ENCODE measurements at regions not wholly inside any gene's neighbourhood (a gene's known extent, or its start where the extent isn't known, plus 50 kb on each side); places are given as distances from the start of the nearest gene placed in this dataset.

- Histone ChIP-seq H3K27ac (no peak overlapping the region), H3K9me3 (peaks cover 0 to 8% (median 2%) of the 10 kb centered on the region in 4 donors), H3K4me3 (no peak overlapping the region), H3K36me3 (no peaks in the 10 kb centered on the region), H3K27me3 (no peaks in the 10 kb centered on the region), H3K4me1 (no peaks in the 10 kb centered on the region)
- ATAC-seq (ENCODE audit: low FRiP score in 2 of 2) (no peak), DNase-seq (no peak)
- no peak for TF ChIP-seq EP300 (IDR thresholded peaks at IDR 0.05)
- no peak for TF ChIP-seq POLR2AphosphoS5 (IDR thresholded peaks at IDR 0.05)
- TF ChIP-seq POLR2A (IDR thresholded peaks at IDR 0.05), result no peak
- TF ChIP-seq CTCF (IDR thresholded peaks at IDR 0.05), result no peak
Measured at GRCh38 chr12:115396567-115396966, 712.6 kb upstream of the TBX3 start.

GRCh38 chr12:115394496-115395220 is 710.7 kb upstream of the TBX3 start:
- H3K9me3 ChIP-seq, result peaks cover 0 to 8% (median 2%) of the 10 kb centered on the region in 4 donors
- ATAC-seq (ENCODE audit: low FRiP score in 2 of 2) (no peak), DNase-seq (no peak)
- H3K4me3 ChIP-seq, result no peak overlapping the region
- WGBS, 2 donors, result 33 to 43% methylated on average over 5 of the region's 5 CpGs
- no peaks in the 10 kb centered on the region for H3K27me3 ChIP-seq
- TF ChIP-seq EP300 (IDR thresholded peaks at IDR 0.05) (no peak), POLR2A (IDR thresholded peaks at IDR 0.05) (no peak), POLR2AphosphoS5 (IDR thresholded peaks at IDR 0.05) (no peak), CTCF (IDR thresholded peaks at IDR 0.05) (no peak)
- H3K4me1 ChIP-seq, result no peaks in the 10 kb centered on the region
- no peak overlapping the region for H3K27ac ChIP-seq
- no peaks in the 10 kb centered on the region for H3K36me3 ChIP-seq

DNA sequence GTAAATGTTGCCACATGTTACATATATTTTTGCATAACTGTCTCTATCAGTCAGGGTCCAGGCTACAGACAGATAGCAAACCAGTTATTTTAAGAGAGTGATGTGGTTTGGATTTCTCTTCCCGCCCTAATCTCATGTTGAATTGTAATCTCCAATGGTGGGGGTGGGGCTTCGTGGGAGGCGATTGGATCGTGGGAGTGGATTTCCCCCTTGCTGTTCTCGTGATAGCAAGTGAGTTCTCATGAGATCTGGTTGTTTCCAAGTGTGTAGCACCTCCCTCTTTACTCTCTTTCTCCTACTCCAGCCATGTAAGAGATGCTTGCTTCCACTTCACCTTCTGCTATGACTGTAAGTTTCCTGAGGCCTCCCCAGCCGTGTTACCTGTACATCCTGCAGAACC is 704.2 kb upstream of the TBX3 start:
- no peak for ATAC-seq (ENCODE audit: low FRiP score in 2 of 2)

GRCh38 chr12:115387467-115387901 is 703.5 kb upstream of the TBX3 start:
- no peak overlapping the region for H3K27ac ChIP-seq
- H3K27me3 ChIP-seq, result no peaks in the 10 kb centered on the region
- ATAC-seq (ENCODE audit: low FRiP score in 2 of 2) (no peak), DNase-seq (no peak)
- no peak overlapping the region for H3K4me3 ChIP-seq
- TF ChIP-seq POLR2AphosphoS5 (IDR thresholded peaks at IDR 0.05) (no peak), POLR2A (IDR thresholded peaks at IDR 0.05) (no peak), EP300 (IDR thresholded peaks at IDR 0.05) (no peak), CTCF (IDR thresholded peaks at IDR 0.05) (no peak)
- no peaks in the 10 kb centered on the region for H3K36me3 ChIP-seq
- no peaks in the 10 kb centered on the region for H3K9me3 ChIP-seq
- H3K4me1 ChIP-seq, result no peaks in the 10 kb centered on the region
- 78 to 89% methylated on average over 5 of the region's 5 CpGs for WGBS, 2 donors

More for the DNA sequence above, 704.2 kb upstream of the TBX3 start:
- WGBS, 2 donors, result 71 to 80% methylated on average over 6 of the region's 6 CpGs
- H3K4me3 ChIP-seq, result no peak overlapping the region
- H3K27me3 ChIP-seq, result no peaks in the 10 kb centered on the region
- H3K9me3 ChIP-seq, result no peaks in the 10 kb centered on the region
- no peak for DNase-seq
- TF ChIP-seq POLR2AphosphoS5 (IDR thresholded peaks at IDR 0.05) (no peak), CTCF (IDR thresholded peaks at IDR 0.05) (no peak), EP300 (IDR thresholded peaks at IDR 0.05) (no peak), POLR2A (IDR thresholded peaks at IDR 0.05) (no peak)
- H3K4me1 ChIP-seq, result no peaks in the 10 kb centered on the region
- H3K27ac ChIP-seq, result no peak overlapping the region
- H3K36me3 ChIP-seq, result no peaks in the 10 kb centered on the region

GRCh38 chr12:115386946-115387345 is 703.0 kb upstream of the TBX3 start:
- no peak overlapping the region for H3K27ac ChIP-seq
- no peak overlapping the region for H3K4me3 ChIP-seq
- TF ChIP-seq POLR2AphosphoS5 (IDR thresholded peaks at IDR 0.05), result no peak
- TF ChIP-seq POLR2A (IDR thresholded peaks at IDR 0.05), result no peak
- no peak for TF ChIP-seq EP300 (IDR thresholded peaks at IDR 0.05)
- no peak for TF ChIP-seq CTCF (IDR thresholded peaks at IDR 0.05)
- no peaks in the 10 kb centered on the region for H3K9me3 ChIP-seq
- H3K27me3 ChIP-seq, result no peaks in the 10 kb centered on the region
- no peak for DNase-seq
- no peaks in the 10 kb centered on the region for H3K4me1 ChIP-seq
- 92 to 96% methylated on average over 6 of the region's 6 CpGs for WGBS, 2 donors
- no peak for ATAC-seq (ENCODE audit: low FRiP score in 2 of 2)
- H3K36me3 ChIP-seq, result no peaks in the 10 kb centered on the region

All from upper lobe of left lung (tissue), 6 donors.